ENCODE measurements at regions not wholly inside any gene's neighbourhood (a gene's known extent, or its start where the extent isn't known, plus 50 kb on each side); places are given as distances from the start of the nearest gene placed in this dataset.

DNA sequence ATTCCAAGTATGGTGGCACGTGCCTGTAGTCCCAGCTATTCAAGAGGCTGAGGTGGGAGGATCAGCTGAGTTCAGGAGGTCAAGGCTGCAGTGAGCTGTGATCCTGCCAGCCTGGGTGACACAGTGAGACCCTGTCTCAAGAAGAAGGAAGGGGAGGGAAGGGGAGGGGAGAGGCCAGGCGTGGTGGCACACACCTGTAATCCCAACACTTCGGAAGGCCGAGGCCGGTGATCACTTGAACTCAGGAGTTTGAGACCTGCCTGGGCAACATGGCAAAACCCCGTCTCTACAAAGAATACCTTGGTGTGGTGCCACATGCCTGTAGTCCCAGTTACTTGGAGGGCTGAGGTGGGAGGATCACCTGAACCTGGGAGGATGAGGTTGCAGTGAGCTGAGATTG, 145.7 kb downstream of the SHANK2 start:
- TF ChIP-seq EZH2 (IDR thresholded peaks at IDR 0.05) (no peak), POLR2AphosphoS5 (IDR thresholded peaks at IDR 0.05; ENCODE audit: borderline replicate concordance, low read depth, low read length) (no peak)

Measured in SK-N-MC (cell line).